ENCODE measurements at regions not wholly inside any gene's neighbourhood (a gene's known extent, or its start where the extent isn't known, plus 50 kb on each side); places are given as distances from the start of the nearest gene placed in this dataset.

GRCh38 chr12:87779016-87779415 lies 250.2 kb downstream of the C12orf50 start:
- Histone ChIP-seq H4K8ac (ENCODE audit: low read length) (no peak overlapping the region), H3K14ac (ENCODE audit: low read length in 2 of 2) (no peak overlapping the region), H2AK5ac (ENCODE audit: low read length, severe bottlenecking) (no peak overlapping the region), H3K23ac (ENCODE audit: low read length in 2 of 2) (no peak overlapping the region), H3K4me1 (ENCODE audit: control insufficient read depth, insufficient read depth, low read depth, low read length) (peaks cover 12% of the 10 kb centered on the region), H3K27me3 (ENCODE audit: control insufficient read depth in 1 of 2, insufficient read depth in 1 of 2, low read length in 2 of 2) (no peaks in the 10 kb centered on the region), H4K91ac (ENCODE audit: low read length) (no peak overlapping the region), H3K4me2 (ENCODE audit: low read length, poor library complexity, severe bottlenecking) (no peak overlapping the region), H2BK120ac (ENCODE audit: low read depth, low read length) (no peak overlapping the region), H3K9ac (ENCODE audit: low read length) (no peak overlapping the region), H3K9me3 (ENCODE audit: control insufficient read depth, low read length) (no peaks in the 10 kb centered on the region), H3K79me1 (replicated peaks; ENCODE audit: low read length, poor library complexity, severe bottlenecking) (no peaks in the 10 kb centered on the region), H2BK12ac (ENCODE audit: low read length in 2 of 2) (no peak overlapping the region), H3K36me3 (ENCODE audit: control insufficient read depth in 1 of 2, insufficient read depth in 2 of 2, low read depth in 1 of 2, low read length in 2 of 2) (peaks cover 0 to 9% of the 10 kb centered on the region in 2 experiments), H3K4ac (ENCODE audit: low read depth in 1 of 2, low read length in 2 of 2) (no peak overlapping the region), H3K27ac (ENCODE audit: low read length, poor library complexity, severe bottlenecking) (peak overlapping the region; percentile 98), H2AFZ (ENCODE audit: low read depth, low read length) (no peak overlapping the region), H2BK15ac (ENCODE audit: low read depth, poor library complexity, severe bottlenecking) (no peak overlapping the region), H2BK5ac (ENCODE audit: low read depth, low read length, poor library complexity, severe bottlenecking) (no peak overlapping the region), H3K18ac (ENCODE audit: low read depth in 1 of 2, low read length in 2 of 2) (no peak overlapping the region), H3K4me3 (ENCODE audit: insufficient read depth in 1 of 2, low read depth in 1 of 2, low read length in 2 of 2) (no peak overlapping the region)
- DNase-seq: peak; percentile 24
- 76% methylated on average over 2 of the region's 2 CpGs for WGBS

GRCh38 chr12:87778065-87778464 lies 251.1 kb downstream of the C12orf50 start:
- Histone ChIP-seq H4K8ac (ENCODE audit: low read length) (no peak overlapping the region), H3K27ac (ENCODE audit: low read length, poor library complexity, severe bottlenecking) (peak overlapping the region; percentile 43), H2BK5ac (ENCODE audit: low read depth, low read length, poor library complexity, severe bottlenecking) (no peak overlapping the region), H3K4me2 (ENCODE audit: low read length, poor library complexity, severe bottlenecking) (no peak overlapping the region), H3K79me1 (replicated peaks; ENCODE audit: low read length, poor library complexity, severe bottlenecking) (no peaks in the 10 kb centered on the region), H2AK5ac (ENCODE audit: low read length, severe bottlenecking) (peak overlapping the region; percentile 47), H3K18ac (ENCODE audit: low read depth in 1 of 2, low read length in 2 of 2) (no peak overlapping the region), H4K91ac (ENCODE audit: low read length) (no peak overlapping the region), H3K4ac (ENCODE audit: low read depth in 1 of 2, low read length in 2 of 2) (no peak overlapping the region), H3K36me3 (ENCODE audit: control insufficient read depth in 1 of 2, insufficient read depth in 2 of 2, low read depth in 1 of 2, low read length in 2 of 2) (peaks cover 0 to 2% of the 10 kb centered on the region in 2 experiments), H2BK15ac (ENCODE audit: low read depth, poor library complexity, severe bottlenecking) (no peak overlapping the region), H2AFZ (ENCODE audit: low read depth, low read length) (no peak overlapping the region), H3K14ac (ENCODE audit: low read length in 2 of 2) (no peak overlapping the region), H3K27me3 (ENCODE audit: control insufficient read depth in 1 of 2, insufficient read depth in 1 of 2, low read length in 2 of 2) (no peaks in the 10 kb centered on the region), H2BK12ac (ENCODE audit: low read length in 2 of 2) (no peak overlapping the region), H3K4me3 (ENCODE audit: insufficient read depth in 1 of 2, low read depth in 1 of 2, low read length in 2 of 2) (no peak overlapping the region), H3K4me1 (ENCODE audit: control insufficient read depth, insufficient read depth, low read depth, low read length) (peaks cover 12% of the 10 kb centered on the region), H2BK120ac (ENCODE audit: low read depth, low read length) (no peak overlapping the region), H3K9me3 (ENCODE audit: control insufficient read depth, low read length) (no peaks in the 10 kb centered on the region), H3K9ac (ENCODE audit: low read length) (no peak overlapping the region), H3K23ac (ENCODE audit: low read length in 2 of 2) (no peak overlapping the region)
- 85% methylated on average over 1 of the region's 1 CpG for WGBS
- no peak for DNase-seq

GRCh38 chr12:87775784-87776183 lies 253.4 kb downstream of the C12orf50 start:
- H4K8ac ChIP-seq (ENCODE audit: low read length): no peak overlapping the region
- H3K27me3 ChIP-seq (ENCODE audit: control insufficient read depth in 1 of 2, insufficient read depth in 1 of 2, low read length in 2 of 2): no peaks in the 10 kb centered on the region
- no peak overlapping the region for H3K9ac ChIP-seq (ENCODE audit: low read length)
- H2BK12ac ChIP-seq (ENCODE audit: low read length in 2 of 2): no peak overlapping the region
- H3K9me3 ChIP-seq (ENCODE audit: control insufficient read depth, low read length): no peaks in the 10 kb centered on the region
- no peak overlapping the region for H3K4ac ChIP-seq (ENCODE audit: low read depth in 1 of 2, low read length in 2 of 2)
- H2BK5ac ChIP-seq (ENCODE audit: low read depth, low read length, poor library complexity, severe bottlenecking): no peak overlapping the region
- no peaks in the 10 kb centered on the region for H3K36me3 ChIP-seq (ENCODE audit: control insufficient read depth in 1 of 2, insufficient read depth in 2 of 2, low read depth in 1 of 2, low read length in 2 of 2)
- H3K4me2 ChIP-seq (ENCODE audit: low read length, poor library complexity, severe bottlenecking): no peak overlapping the region
- peaks cover 10% of the 10 kb centered on the region for H3K4me1 ChIP-seq (ENCODE audit: control insufficient read depth, insufficient read depth, low read depth, low read length)
- no peak overlapping the region for H2AK5ac ChIP-seq (ENCODE audit: low read length, severe bottlenecking)
- H3K4me3 ChIP-seq (ENCODE audit: insufficient read depth in 1 of 2, low read depth in 1 of 2, low read length in 2 of 2): no peak overlapping the region
- no peak overlapping the region for H2BK120ac ChIP-seq (ENCODE audit: low read depth, low read length)
- H4K91ac ChIP-seq (ENCODE audit: low read length): no peak overlapping the region
- DNase-seq: no peak
- no peak overlapping the region for H3K18ac ChIP-seq (ENCODE audit: low read depth in 1 of 2, low read length in 2 of 2)
- H2BK15ac ChIP-seq (ENCODE audit: low read depth, poor library complexity, severe bottlenecking): no peak overlapping the region
- H3K79me1 ChIP-seq (replicated peaks; ENCODE audit: low read length, poor library complexity, severe bottlenecking): no peaks in the 10 kb centered on the region
- no peak overlapping the region for H2AFZ ChIP-seq (ENCODE audit: low read depth, low read length)
- H3K14ac ChIP-seq (ENCODE audit: low read length in 2 of 2): no peak overlapping the region
- peak overlapping the region; percentile 71 for H3K27ac ChIP-seq (ENCODE audit: low read length, poor library complexity, severe bottlenecking)
- H3K23ac ChIP-seq (ENCODE audit: low read length in 2 of 2): no peak overlapping the region

- Histone ChIP-seq H3K14ac (ENCODE audit: low read length in 2 of 2) (no peak overlapping the region), H4K91ac (ENCODE audit: low read length) (no peak overlapping the region), H3K79me1 (replicated peaks; ENCODE audit: low read length, poor library complexity, severe bottlenecking) (no peaks in the 10 kb centered on the region), H3K27me3 (ENCODE audit: control insufficient read depth in 1 of 2, insufficient read depth in 1 of 2, low read length in 2 of 2) (no peaks in the 10 kb centered on the region), H3K23ac (ENCODE audit: low read length in 2 of 2) (no peak overlapping the region), H2BK15ac (ENCODE audit: low read depth, poor library complexity, severe bottlenecking) (no peak overlapping the region), H3K18ac (ENCODE audit: low read depth in 1 of 2, low read length in 2 of 2) (no peak overlapping the region), H3K4me2 (ENCODE audit: low read length, poor library complexity, severe bottlenecking) (no peak overlapping the region), H3K4ac (ENCODE audit: low read depth in 1 of 2, low read length in 2 of 2) (no peak overlapping the region), H2BK12ac (ENCODE audit: low read length in 2 of 2) (no peak overlapping the region), H3K36me3 (ENCODE audit: control insufficient read depth in 1 of 2, insufficient read depth in 2 of 2, low read depth in 1 of 2, low read length in 2 of 2) (no peaks in the 10 kb centered on the region), H2BK120ac (ENCODE audit: low read depth, low read length) (no peak overlapping the region), H4K8ac (ENCODE audit: low read length) (no peak overlapping the region), H2BK5ac (ENCODE audit: low read depth, low read length, poor library complexity, severe bottlenecking) (no peak overlapping the region), H3K4me3 (ENCODE audit: insufficient read depth in 1 of 2, low read depth in 1 of 2, low read length in 2 of 2) (no peak overlapping the region), H3K27ac (ENCODE audit: low read length, poor library complexity, severe bottlenecking) (no peak overlapping the region), H3K9me3 (ENCODE audit: control insufficient read depth, low read length) (no peaks in the 10 kb centered on the region), H2AFZ (ENCODE audit: low read depth, low read length) (no peak overlapping the region), H3K4me1 (ENCODE audit: control insufficient read depth, insufficient read depth, low read depth, low read length) (peaks cover 6% of the 10 kb centered on the region), H2AK5ac (ENCODE audit: low read length, severe bottlenecking) (no peak overlapping the region), H3K9ac (ENCODE audit: low read length) (no peak overlapping the region)
- no peak for DNase-seq
These were observed 254.2 kb downstream of the C12orf50 start for GRCh38 chr12:87775051-87775450.

Measured in mesenchymal stem cell (in vitro differentiated cells and primary cell).